HG02610 (cell line): ENCODE measurements at regions not wholly inside any gene's neighbourhood (a gene's known extent, or its start where the extent isn't known, plus 50 kb on each side); places are given as distances from the start of the nearest gene placed in this dataset.
A peak's percentile ranks its signal among the peaks of the same experiment; 100 is the strongest.

ENCODE experiments used
- ATAC-seq: cut with Tn5 transposase; IDR thresholded peaks from one replicate; pipeline ENCODE4 v1.9.1; 2021; ENCODE audit warnings: mild to moderate bottlenecking, moderate library complexity; ENCODE audit not compliant: unreplicated experiment

GRCh38 chr13:82739881-82740280 is 1142.4 kb downstream of the SLITRK1 start:
- no peak for ATAC-seq

- ATAC-seq: no peak
Observed at GRCh38 chr13:82729401-82729800, 1152.9 kb downstream of the SLITRK1 start.

- ATAC-seq: no peak
Observed at GRCh38 chr13:82720986-82721385, 1161.3 kb downstream of the SLITRK1 start.

- ATAC-seq: no peak
Observed at GRCh38 chr13:82719987-82720386, 1162.3 kb downstream of the SLITRK1 start.

- no peak for ATAC-seq
Observed at GRCh38 chr13:82717249-82717648, 1165.0 kb downstream of the SLITRK1 start.

- no peak for ATAC-seq
Observed at GRCh38 chr13:82713687-82714405, 1168.4 kb downstream of the SLITRK1 start.

GRCh38 chr13:82702513-82702912 is 1179.8 kb downstream of the SLITRK1 start:
- no peak for ATAC-seq

- no peak for ATAC-seq
Observed at GRCh38 chr13:82701020-82701419, 1181.3 kb downstream of the SLITRK1 start.

GRCh38 chr13:82698941-82699340 is 1183.3 kb downstream of the SLITRK1 start:
- no peak for ATAC-seq

- no peak for ATAC-seq
Observed at GRCh38 chr13:82698383-82698782, 1183.9 kb downstream of the SLITRK1 start.

- no peak for ATAC-seq
Observed at GRCh38 chr13:82693607-82694006, 1188.7 kb downstream of the SLITRK1 start.

- peak; percentile 96 for ATAC-seq
Observed at GRCh38 chr13:82688400-82688994, 1193.8 kb downstream of the SLITRK1 start.

- ATAC-seq: no peak
Observed at GRCh38 chr13:82687884-82688283, 1194.4 kb downstream of the SLITRK1 start.

- ATAC-seq: no peak
Observed at GRCh38 chr13:82681535-82681934, 1200.7 kb downstream of the SLITRK1 start.

GRCh38 chr13:82678052-82678451 is 1204.2 kb downstream of the SLITRK1 start:
- ATAC-seq: no peak

GRCh38 chr13:82675024-82675423 is 1207.2 kb downstream of the SLITRK1 start:
- no peak for ATAC-seq

GRCh38 chr13:82674546-82674945 is 1207.7 kb downstream of the SLITRK1 start:
- ATAC-seq: no peak

- no peak for ATAC-seq
Observed at GRCh38 chr13:82672248-82672647, 1210.0 kb downstream of the SLITRK1 start.

- no peak for ATAC-seq
Observed at GRCh38 chr13:82664183-82664582, 1218.1 kb downstream of the SLITRK1 start.

GRCh38 chr13:82661126-82661525 is 1221.1 kb downstream of the SLITRK1 start:
- ATAC-seq: no peak

GRCh38 chr13:82658811-82659210 is 1223.5 kb downstream of the SLITRK1 start:
- no peak for ATAC-seq

- no peak for ATAC-seq
Observed at GRCh38 chr13:82657471-82657870, 1224.8 kb downstream of the SLITRK1 start.
